Progenitor cell of endocrine pancreas (in vitro differentiated cells): ENCODE measurements at regions not wholly inside any gene's neighbourhood (a gene's known extent, or its start where the extent isn't known, plus 50 kb on each side); places are given as distances from the start of the nearest gene placed in this dataset.

Source experiments
- DNase-seq: peaks from one replicate; pipeline ENCODE4 v3.0.0; 2021; ENCODE audit warnings: low spot score; ENCODE audit not compliant: unreplicated experiment
- H3K27ac Mint-ChIP-seq: 2 replicates; pipeline ENCODE4 v1.8.0; 2021; ENCODE audit warnings: mild to moderate bottlenecking, moderate library complexity, mixed read lengths
- H3K27me3 Mint-ChIP-seq: 2 replicates; pipeline ENCODE4 v1.8.0; 2021; ENCODE audit warnings: mixed read lengths
- H3K36me3 Mint-ChIP-seq: 2 replicates; pipeline ENCODE4 v1.8.0; 2022; ENCODE audit warnings: mixed read lengths; ENCODE audit not compliant: insufficient read depth
- H3K4me1 Mint-ChIP-seq: 2 replicates; pipeline ENCODE4 v1.8.0; 2021; ENCODE audit warnings: low read depth, mixed read lengths
- H3K4me3 Mint-ChIP-seq: 2 replicates; pipeline ENCODE4 v1.8.0; 2021; ENCODE audit warnings: low read depth, mild to moderate bottlenecking, moderate library complexity, mixed read lengths
- H3K9me3 Mint-ChIP-seq: 2 replicates; pipeline ENCODE4 v1.8.0; 2021; ENCODE audit warnings: low read depth, mixed read lengths
- CTCF ChIP-seq: fragments of 200-600 bp; sonication (generic); IDR thresholded peaks from one replicate; pipeline ENCODE4 v1.5.0; 2021; ENCODE audit warnings: antibody characterized with exemption, mild to moderate bottlenecking; ENCODE audit not compliant: unreplicated experiment

GRCh38 chr1:5596651-5597050 lies 395.6 kb downstream of the NPHP4 start:
- no peak for TF ChIP-seq CTCF
- no peak for DNase-seq
- H3K4me3 Mint-ChIP-seq: no peak overlapping the region
- peaks cover 29% of the 10 kb centered on the region for H3K4me1 Mint-ChIP-seq
- H3K9me3 Mint-ChIP-seq: no peaks in the 10 kb centered on the region
- H3K36me3 Mint-ChIP-seq: no peaks in the 10 kb centered on the region
- H3K27me3 Mint-ChIP-seq: peaks cover 16% of the 10 kb centered on the region
- H3K27ac Mint-ChIP-seq: no peak overlapping the region

GRCh38 chr1:5595531-5596170 lies 396.6 kb downstream of the NPHP4 start:
- Mint-ChIP-seq H3K27ac (no peak overlapping the region), H3K4me1 (peaks cover 29% of the 10 kb centered on the region)
- DNase-seq: no peak

GRCh38 chr1:5594056-5594956 lies 397.9 kb downstream of the NPHP4 start:
- H3K27ac Mint-ChIP-seq: no peak overlapping the region
- TF ChIP-seq CTCF: no peak
- H3K36me3 Mint-ChIP-seq: no peaks in the 10 kb centered on the region
- DNase-seq: no peak
- H3K4me3 Mint-ChIP-seq: no peak overlapping the region
- peaks cover 25% of the 10 kb centered on the region for H3K4me1 Mint-ChIP-seq
- H3K9me3 Mint-ChIP-seq: peaks cover 12% of the 10 kb centered on the region
- H3K27me3 Mint-ChIP-seq: peaks cover 12% of the 10 kb centered on the region

More at GRCh38 chr1:5595531-5596170, 396.6 kb downstream of the NPHP4 start:
- Mint-ChIP-seq H3K27me3 (peaks cover 12% of the 10 kb centered on the region), H3K36me3 (no peaks in the 10 kb centered on the region), H3K9me3 (peaks cover 6% of the 10 kb centered on the region), H3K4me3 (no peak overlapping the region)
- TF ChIP-seq CTCF: no peak

GRCh38 chr1:5590717-5591116 lies 401.5 kb downstream of the NPHP4 start:
- Mint-ChIP-seq H3K27me3 (peaks cover 16% of the 10 kb centered on the region), H3K36me3 (no peaks in the 10 kb centered on the region), H3K9me3 (peaks cover 12% of the 10 kb centered on the region), H3K4me1 (no peaks in the 10 kb centered on the region), H3K4me3 (no peak overlapping the region), H3K27ac (no peak overlapping the region)
- DNase-seq: no peak
- no peak for TF ChIP-seq CTCF

GRCh38 chr1:5586629-5587028 lies 405.6 kb downstream of the NPHP4 start:
- peaks cover 3% of the 10 kb centered on the region for H3K4me1 Mint-ChIP-seq
- peaks cover 12% of the 10 kb centered on the region for H3K27me3 Mint-ChIP-seq
- H3K9me3 Mint-ChIP-seq: peaks cover 12% of the 10 kb centered on the region
- no peaks in the 10 kb centered on the region for H3K36me3 Mint-ChIP-seq
- TF ChIP-seq CTCF: no peak
- H3K27ac Mint-ChIP-seq: no peak overlapping the region
- DNase-seq: no peak
- H3K4me3 Mint-ChIP-seq: no peak overlapping the region
